ENCODE measurements at regions not wholly inside any gene's neighbourhood (a gene's known extent, or its start where the extent isn't known, plus 50 kb on each side); places are given as distances from the start of the nearest gene placed in this dataset.

DNA sequence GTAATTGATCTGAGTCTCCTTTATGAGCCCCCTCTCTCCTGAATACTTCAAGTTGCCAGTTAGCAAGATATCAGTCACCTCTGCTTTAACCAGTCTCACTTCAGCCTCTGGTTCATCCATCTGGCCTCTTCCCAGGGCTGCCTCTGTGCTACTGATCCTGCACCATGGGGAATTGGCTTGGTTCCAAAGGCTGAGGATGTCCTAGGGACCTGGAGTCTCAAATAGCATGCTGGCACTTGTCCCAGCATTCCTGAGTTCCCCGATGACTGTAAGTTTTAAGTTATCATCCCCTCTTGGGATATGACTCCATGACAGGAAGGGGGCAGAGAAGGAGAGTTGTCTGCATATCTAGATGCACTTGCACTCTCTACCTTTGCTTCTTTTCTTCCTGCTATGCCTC, 252.0 kb downstream of the PTBP2 start:
- Histone ChIP-seq H3K4ac (ENCODE audit: low read depth, low read length) (no peak overlapping the region), H3K4me2 (ENCODE audit: insufficient read depth, insufficient read length, low read length) (no peak overlapping the region), H4K20me1 (ENCODE audit: control insufficient read depth, insufficient read depth, insufficient read length) (no peaks in the 10 kb centered on the region)

More for the DNA sequence above, 252.0 kb downstream of the PTBP2 start:
- Histone ChIP-seq H3T11ph (ENCODE audit: low read length) (no peak overlapping the region), H3K27me3 (ENCODE audit: insufficient read depth, low read length) (no peaks in the 10 kb centered on the region), H3K27ac (ENCODE audit: insufficient read length, low read depth, low read length) (no peak overlapping the region), H4K91ac (ENCODE audit: insufficient read length, low read depth, low read length) (no peak overlapping the region), H3K23ac (ENCODE audit: insufficient read length, low read depth, low read length) (no peak overlapping the region), H3K56ac (ENCODE audit: insufficient read length, low read depth, low read length) (no peak overlapping the region), H2BK12ac (ENCODE audit: insufficient read length, low read depth, low read length) (no peak overlapping the region), H3K18ac (ENCODE audit: insufficient read length, low read depth, low read length) (no peak overlapping the region), H3K23me2 (ENCODE audit: insufficient read length, low read depth, low read length, poor library complexity, severe bottlenecking) (no peaks in the 10 kb centered on the region), H3K79me1 (ENCODE audit: insufficient read depth, low read depth, low read length, poor library complexity, severe bottlenecking) (no peaks in the 10 kb centered on the region), H2BK5ac (ENCODE audit: insufficient read length, low read length) (no peak overlapping the region), H3K9me3 (ENCODE audit: control insufficient read depth, low read depth, low read length) (no peaks in the 10 kb centered on the region), H2BK15ac (ENCODE audit: low read depth, low read length) (no peak overlapping the region), H3K79me2 (ENCODE audit: insufficient read depth, low read length) (no peaks in the 10 kb centered on the region), H3K14ac (ENCODE audit: insufficient read depth, low read length) (no peak overlapping the region), H3K9ac (ENCODE audit: extremely low read depth, insufficient read length, low read length) (no peak overlapping the region), H2BK120ac (ENCODE audit: low read depth, low read length, poor library complexity, severe bottlenecking) (no peak overlapping the region), H4K5ac (ENCODE audit: insufficient read length, low read depth, low read length) (no peak overlapping the region), H2AK5ac (ENCODE audit: insufficient read length, low read length) (no peak overlapping the region), H2AFZ (ENCODE audit: low read length) (no peak overlapping the region), H3K4me1 (ENCODE audit: insufficient read depth, low read length) (no peaks in the 10 kb centered on the region; the same call in 1 of the 2 replicates), H4K8ac (replicated peaks; ENCODE audit: insufficient read length, low read depth, low read length) (no peak overlapping the region), H2BK20ac (ENCODE audit: low read depth, low read length, poor library complexity, severe bottlenecking) (no peak overlapping the region)
- 0 out of 7 replicates have a peak overlapping the region, but pooled peaks of 1 of the 3 experiments have one; percentile 28 for H3K27ac Mint-ChIP-seq
- H3K4me1 Mint-ChIP-seq, result peaks cover 3 to 4% of the 10 kb centered on the region in 2 experiments; a peak in 3 of 4 replicates
- no peaks in the 10 kb centered on the region for H3K36me3 Mint-ChIP-seq (ENCODE audit: insufficient read depth in 1 of 3, low read depth in 3 of 3)
- no peaks in the 10 kb centered on the region for H3K27me3 Mint-ChIP-seq (ENCODE audit: low read depth)
- no peak overlapping the region for H3K4me3 Mint-ChIP-seq
- H3K9me3 Mint-ChIP-seq, result no peaks in the 10 kb centered on the region; a peak in 1 of 5 replicates
- no CpG with 5 or more reads among the region's 1 CpG for WGBS (ENCODE audit: extremely low coverage, insufficient read length, low lambda C conversion rate)
- TF ChIP-seq, protein P1, sequence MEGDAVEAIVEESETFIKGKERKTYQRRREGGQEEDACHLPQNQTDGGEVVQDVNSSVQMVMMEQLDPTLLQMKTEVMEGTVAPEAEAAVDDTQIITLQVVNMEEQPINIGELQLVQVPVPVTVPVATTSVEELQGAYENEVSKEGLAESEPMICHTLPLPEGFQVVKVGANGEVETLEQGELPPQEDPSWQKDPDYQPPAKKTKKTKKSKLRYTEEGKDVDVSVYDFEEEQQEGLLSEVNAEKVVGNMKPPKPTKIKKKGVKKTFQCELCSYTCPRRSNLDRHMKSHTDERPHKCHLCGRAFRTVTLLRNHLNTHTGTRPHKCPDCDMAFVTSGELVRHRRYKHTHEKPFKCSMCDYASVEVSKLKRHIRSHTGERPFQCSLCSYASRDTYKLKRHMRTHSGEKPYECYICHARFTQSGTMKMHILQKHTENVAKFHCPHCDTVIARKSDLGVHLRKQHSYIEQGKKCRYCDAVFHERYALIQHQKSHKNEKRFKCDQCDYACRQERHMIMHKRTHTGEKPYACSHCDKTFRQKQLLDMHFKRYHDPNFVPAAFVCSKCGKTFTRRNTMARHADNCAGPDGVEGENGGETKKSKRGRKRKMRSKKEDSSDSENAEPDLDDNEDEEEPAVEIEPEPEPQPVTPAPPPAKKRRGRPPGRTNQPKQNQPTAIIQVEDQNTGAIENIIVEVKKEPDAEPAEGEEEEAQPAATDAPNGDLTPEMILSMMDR (conservative IDR thresholded peaks at IDR 0.05), result no peak
- DNase-seq, result no peak

Data from H9 (cell line).